Vagina (tissue), 2 donors: ENCODE measurements at regions not wholly inside any gene's neighbourhood (a gene's known extent, or its start where the extent isn't known, plus 50 kb on each side); places are given as distances from the start of the nearest gene placed in this dataset.

Experiments
- POLR2A ChIP-seq, 2 donors: fragments of 450-650 bp; IDR thresholded peaks; one replicate each; pipeline ENCODE4 v1.6.1; 2017; ENCODE audit warnings: antibody characterized with exemption in 2 of 2, mild to moderate bottlenecking in 2 of 2, moderate library complexity in 2 of 2
- POLR2AphosphoS5 ChIP-seq, 2 donors: sonication (generic); formaldehyde crosslinking; IDR thresholded peaks; one replicate each; pipeline ENCODE4 v1.9.0; 2017; ENCODE audit warnings: antibody characterized with exemption in 2 of 2, mild to moderate bottlenecking in 2 of 2, low read depth in 1 of 2; ENCODE audit not compliant: insufficient read depth in 1 of 2
- TF ChIP-seq, protein P1 (sequence below), 3 experiments: fragments of 450-650 bp in 2 of 3; fragments of 200-600 bp in 1 of 3; sonication (generic) in 1 of 3; IDR thresholded peaks; one replicate each; pipeline ENCODE4 v1.5.1; 2017 to 2019; ENCODE audit warnings: antibody characterized with exemption in 3 of 3, mild to moderate bottlenecking in 2 of 3, moderate library complexity in 2 of 3

DNA sequence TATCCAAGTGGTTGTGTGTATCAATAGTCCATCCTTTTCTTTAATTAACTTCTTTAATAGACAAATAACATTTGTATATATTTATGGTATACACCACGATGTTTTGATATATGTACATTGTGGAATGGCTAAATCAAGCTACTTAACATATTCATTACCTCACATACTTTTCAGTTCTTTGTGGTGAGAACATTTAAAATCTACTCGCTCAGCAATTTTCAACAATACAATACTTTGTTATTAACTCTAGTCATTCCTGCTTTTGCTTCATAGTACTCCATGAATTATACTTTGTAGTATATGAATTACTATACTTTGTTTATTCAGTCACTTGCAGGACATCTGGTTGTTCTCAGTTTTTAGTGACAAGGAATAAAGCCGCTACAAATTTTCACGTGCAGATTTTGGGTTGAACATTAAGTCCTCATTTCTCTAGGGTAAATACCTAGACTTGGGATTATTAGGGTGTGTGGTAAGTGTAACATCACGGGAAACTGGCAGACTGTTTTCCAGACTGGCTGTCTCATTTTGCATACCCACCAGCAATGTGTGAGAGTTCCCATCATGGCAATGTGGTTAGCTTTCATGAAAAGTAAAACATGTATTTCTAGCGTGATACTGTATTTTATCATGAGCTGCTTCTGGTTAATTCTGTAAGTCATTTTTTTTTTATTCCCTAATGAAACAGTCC is 354.4 kb upstream of the WWC1 start:
- TF ChIP-seq, protein P1, sequence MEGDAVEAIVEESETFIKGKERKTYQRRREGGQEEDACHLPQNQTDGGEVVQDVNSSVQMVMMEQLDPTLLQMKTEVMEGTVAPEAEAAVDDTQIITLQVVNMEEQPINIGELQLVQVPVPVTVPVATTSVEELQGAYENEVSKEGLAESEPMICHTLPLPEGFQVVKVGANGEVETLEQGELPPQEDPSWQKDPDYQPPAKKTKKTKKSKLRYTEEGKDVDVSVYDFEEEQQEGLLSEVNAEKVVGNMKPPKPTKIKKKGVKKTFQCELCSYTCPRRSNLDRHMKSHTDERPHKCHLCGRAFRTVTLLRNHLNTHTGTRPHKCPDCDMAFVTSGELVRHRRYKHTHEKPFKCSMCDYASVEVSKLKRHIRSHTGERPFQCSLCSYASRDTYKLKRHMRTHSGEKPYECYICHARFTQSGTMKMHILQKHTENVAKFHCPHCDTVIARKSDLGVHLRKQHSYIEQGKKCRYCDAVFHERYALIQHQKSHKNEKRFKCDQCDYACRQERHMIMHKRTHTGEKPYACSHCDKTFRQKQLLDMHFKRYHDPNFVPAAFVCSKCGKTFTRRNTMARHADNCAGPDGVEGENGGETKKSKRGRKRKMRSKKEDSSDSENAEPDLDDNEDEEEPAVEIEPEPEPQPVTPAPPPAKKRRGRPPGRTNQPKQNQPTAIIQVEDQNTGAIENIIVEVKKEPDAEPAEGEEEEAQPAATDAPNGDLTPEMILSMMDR (IDR thresholded peaks at IDR 0.05) = no peak
- TF ChIP-seq POLR2A (IDR thresholded peaks at IDR 0.05) (no peak), POLR2AphosphoS5 (IDR thresholded peaks at IDR 0.05; ENCODE audit: insufficient read depth in 1 of 2, low read depth in 1 of 2) (no peak)
